ENCODE measurements at regions not wholly inside any gene's neighbourhood (a gene's known extent, or its start where the extent isn't known, plus 50 kb on each side); places are given as distances from the start of the nearest gene placed in this dataset.

- TF ChIP-seq CTCF (IDR thresholded peaks at IDR 0.05; ENCODE audit: low read length, missing control alignments): no peak
- DNase-seq (ENCODE audit: low read depth): no peak
- H3K4me3 ChIP-seq (replicated peaks; ENCODE audit: low read depth, low read length): no peak overlapping the region
Measured at GRCh38 chr4:136471051-136471450, 1061.2 kb downstream of the PCDH18 start.

- DNase-seq (ENCODE audit: low read depth): no peak
- TF ChIP-seq CTCF (IDR thresholded peaks at IDR 0.05; ENCODE audit: low read length, missing control alignments): no peak
- H3K4me3 ChIP-seq (replicated peaks; ENCODE audit: low read depth, low read length): no peak overlapping the region
Measured at GRCh38 chr4:136465691-136466090, 1066.6 kb downstream of the PCDH18 start.

GRCh38 chr4:136463941-136464340 is 1068.4 kb downstream of the PCDH18 start:
- no peak for DNase-seq (ENCODE audit: low read depth)
- H3K4me3 ChIP-seq (replicated peaks; ENCODE audit: low read depth, low read length): no peak overlapping the region
- no peak for TF ChIP-seq CTCF (IDR thresholded peaks at IDR 0.05; ENCODE audit: low read length, missing control alignments)

GRCh38 chr4:136461533-136461932 is 1070.8 kb downstream of the PCDH18 start:
- no peak overlapping the region for H3K4me3 ChIP-seq (replicated peaks; ENCODE audit: low read depth, low read length)
- TF ChIP-seq CTCF (IDR thresholded peaks at IDR 0.05; ENCODE audit: low read length, missing control alignments): no peak
- DNase-seq (ENCODE audit: low read depth): no peak

- no peak for TF ChIP-seq CTCF (IDR thresholded peaks at IDR 0.05; ENCODE audit: low read length, missing control alignments)
- no peak overlapping the region for H3K4me3 ChIP-seq (replicated peaks; ENCODE audit: low read depth, low read length)
- no peak for DNase-seq (ENCODE audit: low read depth)
Measured at GRCh38 chr4:136458326-136458725, 1074.0 kb downstream of the PCDH18 start.

- H3K4me3 ChIP-seq (replicated peaks; ENCODE audit: low read depth, low read length): no peak overlapping the region
- DNase-seq (ENCODE audit: low read depth): no peak
- TF ChIP-seq CTCF (IDR thresholded peaks at IDR 0.05; ENCODE audit: low read length, missing control alignments): no peak
Measured at GRCh38 chr4:136457577-136457976, 1074.7 kb downstream of the PCDH18 start.

GRCh38 chr4:136457004-136457403 is 1075.3 kb downstream of the PCDH18 start:
- no peak overlapping the region for H3K4me3 ChIP-seq (replicated peaks; ENCODE audit: low read depth, low read length)
- no peak for TF ChIP-seq CTCF (IDR thresholded peaks at IDR 0.05; ENCODE audit: low read length, missing control alignments)
- no peak for DNase-seq (ENCODE audit: low read depth)

Data from fibroblast of pulmonary artery (primary cell).